GM21423 (cell line): ENCODE measurements at regions not wholly inside any gene's neighbourhood (a gene's known extent, or its start where the extent isn't known, plus 50 kb on each side); places are given as distances from the start of the nearest gene placed in this dataset.

Source experiments
- ATAC-seq: cut with Tn5 transposase; IDR thresholded peaks from one replicate; pipeline ENCODE4 v1.9.1; 2021; ENCODE audit warnings: mild to moderate bottlenecking, moderate library complexity; ENCODE audit not compliant: unreplicated experiment

DNA sequence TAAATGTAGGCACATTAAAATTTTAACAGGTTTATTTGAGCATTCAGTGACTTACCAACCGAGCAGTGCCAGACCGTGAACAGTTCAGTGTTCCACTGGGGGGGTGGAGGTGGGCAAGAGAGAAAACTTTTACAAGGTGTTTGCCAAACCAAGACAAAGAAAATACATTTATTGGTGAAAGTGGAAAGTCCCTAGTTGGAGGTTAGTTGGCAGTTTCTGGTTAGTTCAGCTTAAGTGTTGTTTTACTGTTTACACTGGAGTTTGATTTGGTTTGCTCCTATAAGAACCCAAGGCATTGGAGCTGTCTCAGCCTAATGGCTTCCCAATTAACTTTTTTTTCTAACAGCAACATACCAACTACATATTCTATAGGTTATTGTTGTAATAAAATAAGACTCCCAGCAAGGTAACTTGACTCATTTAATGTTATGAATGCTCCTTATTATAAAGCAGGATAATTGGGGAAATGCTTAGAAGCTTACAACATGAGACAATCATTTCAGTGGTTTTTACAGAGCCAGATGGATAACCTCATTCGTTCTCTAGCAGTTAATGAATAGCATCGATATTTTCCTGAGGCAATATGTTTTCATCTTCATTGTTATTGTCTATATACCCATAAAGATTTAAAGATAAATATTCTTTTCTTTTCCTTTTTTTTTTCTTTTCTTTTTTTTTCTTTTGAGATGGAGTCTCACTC, 115.8 kb downstream of the ETNK1 start:
- no peak for ATAC-seq

DNA sequence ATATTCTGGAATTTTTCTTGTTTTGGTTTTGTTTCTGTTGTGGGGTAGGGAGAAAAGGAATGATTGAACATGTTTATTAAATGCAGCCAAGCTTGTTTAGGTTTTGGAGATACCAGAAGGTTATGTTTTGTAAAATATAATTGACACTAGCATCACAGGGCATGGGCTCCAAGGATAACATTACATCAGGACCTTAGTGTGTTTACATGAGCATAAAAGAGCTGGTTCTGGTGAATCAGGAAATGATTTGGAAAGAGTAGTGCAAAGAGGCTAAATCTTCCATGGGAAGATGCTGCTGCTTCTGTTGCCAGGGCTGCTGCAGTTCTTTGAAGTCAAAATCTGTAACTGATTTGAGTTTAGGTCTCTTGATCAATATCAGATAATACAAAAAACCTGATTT, 118.7 kb downstream of the ETNK1 start:
- no peak for ATAC-seq

DNA sequence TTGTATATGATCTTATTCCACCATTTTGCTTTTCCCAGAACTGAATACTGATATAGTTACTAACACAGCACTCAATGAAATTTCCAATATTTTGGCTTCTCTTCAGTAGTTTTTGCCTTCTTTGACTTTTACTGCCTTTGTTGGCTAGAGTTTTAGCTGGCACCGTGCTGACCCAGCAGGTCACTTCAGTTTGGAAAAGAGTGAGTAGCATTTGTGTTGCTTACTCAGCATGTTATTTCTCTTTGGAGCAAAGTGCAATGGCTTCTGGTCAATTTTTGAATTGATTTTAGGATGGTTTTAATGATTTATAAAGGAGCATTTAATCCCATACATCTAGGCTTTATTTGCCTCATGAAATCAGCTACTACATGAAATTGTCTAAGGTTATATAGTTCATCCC, 119.2 kb downstream of the ETNK1 start:
- no peak for ATAC-seq

DNA sequence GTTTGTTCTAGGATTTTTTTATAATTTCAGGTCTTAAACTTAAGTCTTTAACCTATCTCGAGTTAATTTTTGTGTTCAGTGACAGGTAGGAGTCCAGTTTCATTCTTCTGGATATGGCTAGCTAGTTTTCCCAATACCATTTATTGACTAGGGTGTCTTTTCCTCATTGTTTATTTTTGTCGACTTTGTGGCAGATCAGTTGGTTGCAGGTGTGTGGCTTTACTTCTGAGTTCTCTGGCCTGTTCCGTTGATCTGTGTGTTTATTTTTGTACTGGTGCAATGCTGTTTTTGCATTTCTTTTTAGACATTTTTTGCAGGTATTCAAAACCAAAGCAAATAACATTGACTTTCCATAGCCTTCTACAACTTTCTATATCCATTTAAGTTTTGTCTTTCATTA, 121.7 kb downstream of the ETNK1 start:
- no peak for ATAC-seq

DNA sequence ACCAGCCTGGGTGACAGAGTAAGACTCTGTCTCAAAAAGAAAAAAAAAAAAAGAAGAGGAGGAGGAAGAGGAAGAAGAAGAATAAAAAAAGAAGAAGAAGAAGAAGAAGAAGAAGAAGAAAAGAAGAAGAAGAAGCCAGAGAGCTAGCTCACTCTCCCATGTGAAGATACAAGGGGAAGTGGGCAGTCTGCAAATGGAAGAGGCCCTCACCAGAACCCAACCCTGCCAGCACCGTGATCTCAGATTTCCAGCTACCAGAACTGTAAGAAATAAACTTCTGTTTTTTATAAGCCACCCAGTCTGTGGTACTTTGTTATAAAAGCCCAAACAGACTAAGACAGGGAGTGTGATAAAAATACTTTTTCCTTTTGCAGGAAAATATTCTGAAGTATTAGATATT, 130.7 kb downstream of the ETNK1 start:
- ATAC-seq = no peak

DNA sequence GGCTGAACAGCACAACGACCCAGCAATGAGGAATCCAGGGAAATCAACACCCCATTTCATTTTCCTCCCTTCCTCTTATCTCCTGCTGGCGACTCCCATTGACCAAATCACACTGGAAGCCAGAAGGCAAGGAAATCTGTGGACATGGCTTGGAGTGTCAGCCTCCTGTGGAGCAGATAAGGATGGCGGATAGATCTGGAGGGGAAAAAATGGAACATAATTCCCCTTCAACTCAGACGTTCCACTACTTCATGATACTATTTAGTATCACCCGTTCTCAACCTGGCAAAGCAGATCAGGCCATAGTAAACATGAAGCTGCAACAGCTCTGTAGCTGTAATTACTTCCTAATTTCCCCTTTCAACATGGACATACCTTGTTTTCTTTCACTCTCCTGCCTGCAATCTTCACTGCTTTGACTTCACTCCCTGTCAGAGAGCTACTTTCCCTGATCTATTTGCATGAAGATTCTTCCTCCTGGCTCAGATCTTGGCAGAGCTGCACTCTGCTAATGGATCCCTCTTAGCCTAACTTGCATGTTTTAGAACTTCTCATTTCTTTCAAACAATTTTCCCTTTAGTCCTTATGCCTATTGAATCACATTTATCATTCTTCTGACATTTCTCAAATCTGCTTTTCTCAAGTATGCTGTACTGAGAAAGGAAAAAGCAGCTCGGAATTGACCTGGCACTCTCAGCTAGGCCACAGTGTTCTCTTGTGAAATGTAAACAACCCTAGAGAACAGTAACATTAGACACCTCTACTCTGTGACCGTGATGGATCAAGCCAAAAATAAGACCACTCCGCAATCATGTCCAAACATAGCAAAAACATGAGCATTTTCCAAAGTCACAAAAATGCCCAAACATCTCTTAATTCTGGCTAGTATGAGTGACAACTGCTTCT, 135.1 kb downstream of the ETNK1 start:
- ATAC-seq = no peak

DNA sequence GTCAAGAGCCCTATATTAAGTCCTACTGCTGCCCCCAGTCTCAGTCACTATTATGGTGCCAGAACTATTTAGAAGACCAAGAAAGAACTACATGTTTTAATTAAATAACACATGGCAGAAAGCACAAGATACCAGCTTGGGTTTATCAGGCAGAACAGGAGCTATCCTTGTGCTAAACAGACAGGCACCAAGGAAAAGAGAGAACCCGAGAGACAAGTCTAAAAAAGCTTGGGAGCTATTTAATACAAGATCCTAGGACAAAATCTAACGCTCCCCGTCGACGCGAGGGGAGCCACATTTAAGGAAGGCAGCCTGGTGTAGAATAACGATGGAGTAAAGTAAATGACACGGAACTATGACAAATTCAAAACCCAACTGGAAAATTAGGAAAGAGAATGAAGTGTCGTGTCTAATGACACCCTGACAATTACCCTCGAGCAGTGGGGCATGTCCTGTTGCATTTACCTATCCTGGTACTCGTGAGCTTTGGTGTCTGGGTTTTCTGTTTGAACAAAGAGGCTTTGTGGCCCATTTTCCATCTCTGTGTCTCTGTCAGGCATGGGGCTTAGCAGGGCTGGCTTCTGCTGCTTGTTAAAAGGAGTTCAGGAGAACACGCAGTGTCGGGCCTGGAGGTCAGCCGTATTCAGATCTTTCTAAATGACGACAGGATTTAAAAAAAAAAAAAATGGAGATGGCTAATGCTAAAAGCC, 140.6 kb downstream of the ETNK1 start:
- no peak for ATAC-seq

DNA sequence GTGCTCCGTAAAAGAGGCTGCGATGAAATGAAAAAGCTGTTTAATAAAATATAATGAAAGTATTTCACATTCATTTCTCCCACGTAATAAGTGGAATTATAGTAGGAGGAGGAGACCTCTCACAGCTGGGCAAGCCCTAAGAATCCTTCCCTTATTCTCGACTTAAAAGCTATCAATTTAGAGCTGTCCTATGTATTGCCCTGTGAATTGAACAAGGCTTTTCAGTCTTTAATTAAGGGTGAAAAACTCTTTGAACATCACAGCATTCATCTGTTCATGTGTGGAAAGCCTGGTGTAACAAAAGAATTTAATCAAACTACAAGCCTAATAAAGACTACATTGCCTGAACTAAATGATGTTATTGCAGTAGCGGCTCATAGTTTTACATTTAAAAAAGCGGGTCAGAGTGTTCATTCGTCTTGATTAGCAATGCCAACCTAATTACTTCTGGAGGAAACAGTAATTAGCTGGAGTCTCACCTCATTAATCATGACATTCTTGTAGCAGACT, 142.0 kb downstream of the ETNK1 start:
- ATAC-seq = no peak

DNA sequence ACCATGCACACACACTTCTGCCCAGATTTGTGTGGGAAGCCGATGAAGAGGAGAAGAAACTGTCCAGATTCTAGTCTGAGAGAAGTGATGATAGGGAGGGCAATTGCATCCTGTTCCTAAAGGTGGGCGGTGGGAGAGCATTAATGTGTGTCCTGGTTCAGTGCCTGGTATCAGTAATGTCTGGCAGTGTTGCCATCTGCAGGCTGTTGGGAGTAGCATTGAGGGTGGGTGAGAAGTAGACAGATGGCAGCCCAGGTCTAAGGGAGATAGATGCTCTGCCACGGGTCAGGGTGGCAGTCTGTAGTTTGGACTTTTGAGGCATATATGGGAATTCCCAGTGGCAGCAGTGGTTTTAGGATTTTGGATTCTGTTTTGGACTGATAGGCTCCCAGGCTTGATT, 156.4 kb downstream of the ETNK1 start:
- no peak for ATAC-seq

DNA sequence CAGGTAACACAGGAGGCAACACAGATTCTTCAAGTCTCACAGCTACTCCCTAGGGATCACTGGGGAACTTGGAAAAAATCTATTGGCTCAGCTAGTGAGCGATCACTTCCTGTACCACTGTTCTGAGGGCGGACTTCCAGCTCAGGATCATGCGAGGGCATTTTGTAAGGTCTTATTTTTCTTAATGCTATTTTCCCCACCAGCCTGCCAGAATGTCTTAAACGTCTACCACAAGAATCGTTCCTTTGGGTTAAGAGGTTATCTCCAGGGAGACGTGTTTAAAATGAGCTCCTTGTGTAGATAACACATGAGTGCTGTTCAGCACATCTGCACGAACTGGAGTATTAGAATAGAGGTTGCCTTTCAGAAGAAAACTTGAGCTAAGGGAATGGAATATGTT, 162.6 kb downstream of the ETNK1 start:
- ATAC-seq = no peak

DNA sequence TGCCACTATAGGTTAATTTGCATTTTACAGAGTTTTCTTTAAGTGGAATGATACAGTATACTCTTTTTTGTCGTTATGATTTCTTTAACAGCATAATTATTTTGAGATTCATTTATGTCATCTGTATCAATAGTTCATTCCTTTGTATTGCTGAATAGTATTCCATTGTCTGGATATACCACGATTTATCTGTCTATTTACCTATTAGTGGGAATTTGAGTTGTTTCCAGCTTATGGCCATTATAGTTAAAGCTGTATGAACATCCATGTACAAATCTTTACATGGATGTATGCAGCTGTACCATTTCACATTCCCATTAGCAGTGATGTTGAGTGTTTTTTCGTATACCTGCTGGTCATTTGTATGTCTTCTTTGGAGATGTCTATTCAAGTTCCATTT, 163.9 kb downstream of the ETNK1 start:
- no peak for ATAC-seq

DNA sequence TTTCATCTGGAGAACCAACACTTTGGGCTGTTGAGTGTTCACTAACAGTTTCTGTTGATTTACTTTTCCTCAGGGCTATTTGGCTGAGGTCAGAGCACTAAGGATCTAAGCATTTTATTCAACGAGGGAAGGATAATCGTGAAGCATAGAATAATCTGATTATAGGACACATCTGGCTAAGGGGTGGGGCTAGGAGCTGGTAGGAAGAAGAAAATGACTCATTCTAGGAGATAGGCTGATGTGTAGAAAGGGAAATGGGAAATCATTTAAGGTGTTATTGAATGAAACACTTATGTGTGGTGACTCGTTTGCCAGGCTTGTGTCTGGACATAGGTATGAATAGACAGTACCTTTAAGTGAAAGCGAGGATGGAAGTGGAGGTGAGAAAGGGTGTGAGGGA, 167.2 kb downstream of the ETNK1 start:
- no peak for ATAC-seq

DNA sequence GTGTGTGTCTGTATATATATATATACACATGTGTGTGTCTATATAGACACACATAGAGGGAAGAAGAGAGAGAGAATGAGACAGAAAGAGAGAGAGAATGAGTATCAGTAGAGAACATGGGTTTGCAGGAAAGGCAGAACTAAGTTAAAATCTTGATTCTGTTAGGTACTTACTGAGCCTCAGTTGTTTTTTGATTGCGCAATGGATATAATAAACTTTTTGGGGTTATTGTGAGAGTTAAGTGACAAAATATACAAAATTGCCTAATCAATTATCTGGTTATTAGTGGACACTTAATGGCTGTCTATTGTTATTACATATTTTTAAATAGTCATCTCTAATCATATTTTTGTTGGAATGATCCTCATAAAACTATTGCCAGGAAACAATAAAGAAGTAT, 169.0 kb downstream of the ETNK1 start:
- ATAC-seq = no peak

DNA sequence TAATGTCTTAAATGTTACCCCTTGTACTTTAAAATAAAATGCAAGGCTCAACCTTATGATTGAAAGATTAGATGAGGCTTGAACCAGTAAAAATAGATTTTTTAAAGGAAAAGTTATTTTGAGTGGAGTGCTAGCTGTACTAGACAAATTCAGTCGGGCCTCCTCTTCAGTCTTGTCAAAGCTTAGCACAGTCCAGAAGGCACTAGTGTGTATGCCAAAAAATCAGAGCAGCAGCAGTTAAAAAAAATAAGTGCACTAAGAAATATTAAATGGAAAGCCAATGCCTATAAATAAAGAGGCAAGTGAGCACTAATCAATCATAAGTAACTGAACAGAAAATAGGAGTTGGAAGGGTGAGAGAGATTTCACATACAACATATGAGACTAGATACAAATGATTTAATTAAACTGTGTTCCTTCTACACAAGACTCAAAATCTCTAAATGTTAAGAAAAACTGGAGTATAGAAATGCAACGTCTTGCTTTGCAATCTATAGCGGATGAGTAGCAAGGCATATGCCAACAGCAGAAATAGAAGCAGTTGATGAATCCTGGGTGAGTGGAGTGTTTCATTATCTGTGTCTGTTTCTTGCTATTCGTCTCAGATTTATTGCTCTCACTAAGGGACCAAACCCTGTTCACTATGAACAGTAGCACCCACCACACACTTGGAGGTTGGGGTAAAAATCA, 172.1 kb downstream of the ETNK1 start:
- no peak for ATAC-seq

DNA sequence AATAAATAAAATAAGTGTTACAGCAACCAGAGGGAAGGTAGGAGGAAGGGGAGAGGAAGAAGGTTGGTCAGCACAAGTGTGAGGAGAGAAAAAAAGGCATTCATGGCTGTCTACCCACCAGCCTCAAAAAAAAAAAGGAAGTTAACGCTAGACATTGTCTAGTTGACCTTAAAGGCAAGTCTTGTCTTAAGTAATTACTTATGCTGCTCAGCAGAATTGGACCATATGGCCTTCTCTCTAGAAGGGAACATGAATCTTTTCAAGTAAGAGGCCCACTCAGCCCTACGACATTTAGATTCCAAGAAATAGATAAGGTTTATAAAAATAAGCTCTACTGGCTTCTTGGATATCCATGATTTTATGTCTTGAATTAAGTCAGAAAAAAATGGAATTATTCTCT, 172.7 kb downstream of the ETNK1 start:
- ATAC-seq = no peak

DNA sequence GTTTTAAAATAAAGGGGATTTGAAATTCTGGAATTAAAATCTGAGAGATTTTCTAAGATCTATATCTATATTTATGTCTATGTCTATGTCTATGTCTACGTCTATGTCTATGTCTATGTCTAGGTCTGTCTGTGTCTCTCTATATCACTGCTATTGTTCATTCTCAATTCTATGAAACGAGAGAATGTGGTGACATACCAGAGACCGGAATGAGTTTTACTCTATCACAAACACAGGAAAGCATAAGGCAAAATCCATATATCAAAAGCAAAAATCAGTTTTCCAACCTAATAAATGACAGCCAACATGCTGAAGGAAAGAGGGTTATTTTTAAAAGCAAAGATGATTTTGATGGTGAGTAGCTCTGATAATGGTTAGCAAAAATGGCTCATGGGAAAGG, 173.1 kb downstream of the ETNK1 start:
- ATAC-seq = no peak

DNA sequence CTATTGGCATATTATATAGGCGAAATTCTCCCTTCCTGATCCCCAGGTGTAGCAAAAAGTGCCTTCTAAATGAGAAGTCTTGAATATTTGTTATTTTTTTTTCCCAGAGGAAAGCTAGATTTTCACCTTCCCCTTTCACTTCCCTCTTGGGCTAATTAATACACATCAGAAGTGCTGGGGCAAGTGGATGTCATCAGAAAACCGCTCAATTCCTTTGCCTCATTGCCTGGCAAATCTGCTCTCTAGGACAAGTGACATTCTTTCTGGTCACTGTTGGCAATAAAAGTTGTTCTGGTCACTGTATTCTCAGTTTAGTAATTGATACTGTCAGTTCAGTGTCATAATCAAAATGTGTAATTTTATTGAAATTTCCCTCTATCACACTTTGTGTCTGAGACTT, 174.5 kb downstream of the ETNK1 start:
- ATAC-seq = no peak

DNA sequence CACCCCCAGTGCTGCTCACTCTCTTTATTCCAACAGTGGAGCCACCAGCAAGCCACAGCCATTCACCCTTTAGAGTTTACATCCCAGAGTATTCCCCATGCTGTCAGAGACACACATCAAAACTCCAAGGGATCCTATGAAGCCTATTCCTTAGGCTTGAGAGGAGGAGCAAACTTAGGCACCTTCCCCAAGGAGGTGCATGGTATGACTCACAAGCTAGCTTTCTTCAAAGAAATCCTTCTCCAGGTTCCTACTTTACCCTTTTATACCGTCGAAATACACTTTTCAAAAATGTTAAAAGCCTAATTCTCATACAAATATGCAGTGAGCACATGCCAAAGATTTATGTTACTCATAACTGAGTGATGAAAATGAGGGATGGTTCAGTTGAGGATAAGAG, 175.4 kb downstream of the ETNK1 start:
- no peak for ATAC-seq

DNA sequence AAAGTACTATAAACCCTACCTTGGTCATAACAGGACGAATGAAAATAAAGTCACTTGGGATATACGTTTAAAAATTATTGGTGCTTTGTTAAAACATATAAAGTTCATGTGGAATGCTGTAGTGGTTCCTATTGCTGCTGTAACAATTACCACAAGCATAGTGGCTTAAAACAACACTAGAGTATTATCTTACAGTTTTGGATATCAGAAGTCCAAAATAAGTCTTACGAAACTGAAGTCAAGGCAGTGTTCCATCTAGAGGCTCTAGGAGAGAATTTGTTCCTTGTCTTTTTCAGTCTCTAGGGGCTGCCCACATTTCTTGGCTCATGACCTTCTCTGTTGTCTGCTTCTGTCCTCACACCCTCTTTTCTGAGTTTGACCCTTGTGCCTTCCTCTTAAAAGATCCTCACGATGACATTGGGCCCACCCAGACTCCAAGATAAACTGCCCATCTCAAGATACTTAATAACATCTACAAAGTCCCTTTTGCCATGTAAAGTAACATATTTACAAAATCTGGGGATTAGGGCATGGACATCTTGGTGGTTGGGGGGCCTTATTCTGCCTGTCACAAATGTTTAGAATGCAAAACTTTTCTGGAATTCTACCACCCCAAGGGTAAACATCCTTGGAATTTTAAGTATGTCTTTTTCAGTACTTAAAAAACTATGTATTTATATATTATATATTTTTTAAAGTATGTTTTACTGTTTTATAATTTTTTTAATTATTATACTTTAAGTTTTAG, 178.1 kb downstream of the ETNK1 start:
- ATAC-seq = no peak

DNA sequence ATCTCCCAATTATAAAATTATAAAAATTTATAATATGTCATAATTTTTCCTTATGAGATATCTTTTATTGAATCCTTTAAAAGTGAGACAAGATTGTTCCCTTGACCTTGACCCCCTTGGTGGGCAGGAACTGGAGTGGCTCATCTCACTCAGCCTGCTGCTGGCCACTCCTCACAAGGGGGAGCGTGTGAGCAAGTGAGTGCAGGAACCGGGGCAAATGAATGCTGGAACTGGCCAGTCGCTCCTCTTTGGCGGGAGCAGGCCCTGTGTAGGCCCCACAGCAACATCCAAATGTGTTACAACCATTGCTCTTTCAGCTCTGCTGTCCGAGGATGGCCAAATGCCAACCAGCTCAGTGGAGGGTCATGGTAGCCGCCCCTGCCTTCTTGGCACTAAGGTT, 178.8 kb downstream of the ETNK1 start:
- ATAC-seq = no peak
